Ovary (tissue), 7 donors: ENCODE measurements at regions not wholly inside any gene's neighbourhood (a gene's known extent, or its start where the extent isn't known, plus 50 kb on each side); places are given as distances from the start of the nearest gene placed in this dataset.

ENCODE experiments used
- DNase-seq, 5 donors: peaks; one replicate each; pipeline ENCODE4 v3.0.0-alpha.2; 2019 to 2020
- H3K27ac ChIP-seq, 2 donors: fragments of 200-600 bp; one replicate each; pipeline versions ENCODE4 v1.5.1 to v1.8.0; 2019 to 2022
- H3K27me3 ChIP-seq: fragments of 200-600 bp; one replicate; pipeline ENCODE4 v1.8.0; 2022
- H3K36me3 ChIP-seq: fragments of 200-600 bp; sonication (generic); one replicate; pipeline ENCODE4 v1.5.1; 2019
- H3K4me1 ChIP-seq: one replicate; pipeline ENCODE4 v1.8.1; 2013; ENCODE audit warnings: mild to moderate bottlenecking, moderate library complexity; ENCODE audit not compliant: insufficient read depth
- H3K4me3 ChIP-seq: fragments of 200-600 bp; sonication (generic); one replicate; pipeline ENCODE4 v1.5.1; 2017
- H3K9me3 ChIP-seq, 2 donors: fragments of 200-600 bp in 1 of 2; sonication (generic) in 1 of 2; one replicate each; pipeline versions ENCODE4 v1.5.1 to v1.8.1; 2013 to 2019; ENCODE audit warnings: mild to moderate bottlenecking in 1 of 2, moderate library complexity in 1 of 2
- CTCF ChIP-seq, 3 donors: fragments of 450-650 bp in 2 of 3; fragments of 200-600 bp in 1 of 3; IDR thresholded peaks; one replicate each; pipeline versions ENCODE4 v1.5.1 to v1.8.0; 2016 to 2022; ENCODE audit warnings: antibody characterized with exemption in 3 of 3, mild to moderate bottlenecking in 1 of 3
- EP300 ChIP-seq: sonication (generic); formaldehyde crosslinking; IDR thresholded peaks from one replicate; pipeline ENCODE4 v1.6.1; 2017; ENCODE audit warnings: antibody characterized with exemption
- POLR2A ChIP-seq: fragments of 450-650 bp; IDR thresholded peaks from one replicate; pipeline ENCODE4 v1.6.1; 2017; ENCODE audit warnings: antibody characterized with exemption, mild to moderate bottlenecking, moderate library complexity
- WGBS, 3 donors: extraction: QIAGEN DNeasy Blood & Tissue Kit in 1 of 3; methylation state at CpG; one replicate each; pipeline versions ENCODE4 v1.1.5 to v1.1.7; 2013 to 2017; 5-methylcytosine and 5-hydroxymethylcytosine counted together
- intact Hi-C, 4 donors: fragments of 100-400 bp; cut with DNase I; formaldehyde crosslinking; loops; one replicate each; pipeline versions ENCODE4 v1.11.0 to v1.15.1; 2022 to 2023
- donor health status: DM: no; HTN: no; CAD: no; lungs with moderate emphysema.
- donor health status: DM: no; HTN: no; CAD: no.
- donor health status: Bipolar disorder and iron deficiency.
- donor health status: DM: no; HTN: no; CAD: no.
- donor health status: DM: yes; HTN: yes; CAD: no.

GRCh38 chr6:140049251-140049650, 674.8 kb upstream of the CITED2 start:
- Histone ChIP-seq H3K4me1 (no peaks in the 10 kb centered on the region), H3K27ac (no peak overlapping the region), H3K36me3 (no peaks in the 10 kb centered on the region), H3K9me3 (no peaks in the 10 kb centered on the region), H3K4me3 (no peak overlapping the region), H3K27me3 (no peaks in the 10 kb centered on the region)
- WGBS, 3 donors: 75 to 79% (median 78%) methylated on average over 2 of the region's 2 CpGs
- intact Hi-C loops: no loop called here
- TF ChIP-seq CTCF (IDR thresholded peaks at IDR 0.05) (no peak), POLR2A (no peak), EP300 (no peak)
- DNase-seq: no peak

GRCh38 chr6:140048202-140048790, 673.8 kb upstream of the CITED2 start:
- Histone ChIP-seq H3K4me3 (no peak overlapping the region), H3K9me3 (no peaks in the 10 kb centered on the region), H3K27ac (no peak overlapping the region), H3K36me3 (no peaks in the 10 kb centered on the region), H3K4me1 (no peaks in the 10 kb centered on the region), H3K27me3 (no peaks in the 10 kb centered on the region)
- intact Hi-C loops: no loop called here
- 16 to 38% (median 19%) methylated on average over 2 of the region's 2 CpGs for WGBS, 3 donors
- no peak for DNase-seq
- TF ChIP-seq POLR2A (no peak), EP300 (no peak), CTCF (IDR thresholded peaks at IDR 0.05) (no peak)

GRCh38 chr6:140047321-140047720, 672.9 kb upstream of the CITED2 start:
- TF ChIP-seq POLR2A (no peak), CTCF (IDR thresholded peaks at IDR 0.05) (no peak), EP300 (no peak)
- no peaks in the 10 kb centered on the region for H3K36me3 ChIP-seq
- WGBS, 3 donors: 75 to 92% (median 79%) methylated on average over 1 of the region's 1 CpG
- H3K4me3 ChIP-seq: no peak overlapping the region
- H3K9me3 ChIP-seq: no peaks in the 10 kb centered on the region
- no peaks in the 10 kb centered on the region for H3K4me1 ChIP-seq
- intact Hi-C loops: no loop called here
- H3K27me3 ChIP-seq: no peaks in the 10 kb centered on the region
- no peak overlapping the region for H3K27ac ChIP-seq
- DNase-seq: no peak

- Histone ChIP-seq H3K4me3 (no peak overlapping the region), H3K9me3 (no peaks in the 10 kb centered on the region), H3K36me3 (no peaks in the 10 kb centered on the region), H3K27me3 (no peaks in the 10 kb centered on the region), H3K27ac (no peak overlapping the region), H3K4me1 (no peaks in the 10 kb centered on the region)
- WGBS, 3 donors: 92 to 99% (median 97%) methylated on average over 3 of the region's 3 CpGs
- intact Hi-C loops: no loop called here
- no peak for DNase-seq
- TF ChIP-seq POLR2A: no peak
- TF ChIP-seq EP300: no peak
- TF ChIP-seq CTCF (IDR thresholded peaks at IDR 0.05): no peak
Measured at GRCh38 chr6:140046016-140046632, 671.7 kb upstream of the CITED2 start.
